Progenitor cell of endocrine pancreas (in vitro differentiated cells): ENCODE measurements at regions not wholly inside any gene's neighbourhood (a gene's known extent, or its start where the extent isn't known, plus 50 kb on each side); places are given as distances from the start of the nearest gene placed in this dataset.

Experiments
- DNase-seq: peaks from one replicate; pipeline ENCODE4 v3.0.0; 2021; ENCODE audit warnings: low spot score; ENCODE audit not compliant: unreplicated experiment
- H3K27ac Mint-ChIP-seq: 2 replicates; pipeline ENCODE4 v1.8.0; 2021; ENCODE audit warnings: mild to moderate bottlenecking, moderate library complexity, mixed read lengths
- H3K27me3 Mint-ChIP-seq: 2 replicates; pipeline ENCODE4 v1.8.0; 2021; ENCODE audit warnings: mixed read lengths
- H3K36me3 Mint-ChIP-seq: 2 replicates; pipeline ENCODE4 v1.8.0; 2022; ENCODE audit warnings: mixed read lengths; ENCODE audit not compliant: insufficient read depth
- H3K4me1 Mint-ChIP-seq: 2 replicates; pipeline ENCODE4 v1.8.0; 2021; ENCODE audit warnings: low read depth, mixed read lengths
- H3K4me3 Mint-ChIP-seq: 2 replicates; pipeline ENCODE4 v1.8.0; 2021; ENCODE audit warnings: low read depth, mild to moderate bottlenecking, moderate library complexity, mixed read lengths
- H3K9me3 Mint-ChIP-seq: 2 replicates; pipeline ENCODE4 v1.8.0; 2021; ENCODE audit warnings: low read depth, mixed read lengths
- CTCF ChIP-seq: fragments of 200-600 bp; sonication (generic); IDR thresholded peaks from one replicate; pipeline ENCODE4 v1.5.0; 2021; ENCODE audit warnings: antibody characterized with exemption, mild to moderate bottlenecking; ENCODE audit not compliant: unreplicated experiment

GRCh38 chr13:80858131-80858530 is 517.2 kb upstream of the SPRY2 start:
- no peak overlapping the region for H3K4me3 Mint-ChIP-seq
- H3K9me3 Mint-ChIP-seq = no peaks in the 10 kb centered on the region
- DNase-seq = no peak
- H3K27ac Mint-ChIP-seq = peak overlapping the region; percentile 25
- peaks cover 32% of the 10 kb centered on the region for H3K4me1 Mint-ChIP-seq
- H3K36me3 Mint-ChIP-seq = no peaks in the 10 kb centered on the region
- H3K27me3 Mint-ChIP-seq = no peaks in the 10 kb centered on the region
- no peak for TF ChIP-seq CTCF

DNA sequence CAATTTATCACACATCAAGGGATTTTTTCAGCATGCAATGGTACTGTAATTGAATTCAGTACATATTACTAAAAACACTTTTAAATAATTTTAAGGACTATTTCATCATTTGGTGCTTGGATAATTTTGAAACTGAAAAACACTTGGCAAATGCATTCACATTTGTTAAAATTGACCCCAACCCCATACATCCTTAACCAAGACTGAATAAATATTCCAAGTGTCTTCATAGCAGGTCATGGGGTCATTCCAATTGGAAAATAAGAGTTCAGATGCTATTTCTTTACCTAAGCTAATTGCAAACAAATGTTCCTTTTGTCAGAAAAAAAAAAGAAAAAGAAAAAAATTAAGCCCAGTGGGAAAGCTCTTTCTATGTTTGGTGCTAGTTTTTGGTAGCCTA is 516.4 kb upstream of the SPRY2 start:
- Mint-ChIP-seq H3K4me1 (peaks cover 32% of the 10 kb centered on the region), H3K4me3 (no peak overlapping the region), H3K27ac (no peak overlapping the region), H3K36me3 (no peaks in the 10 kb centered on the region), H3K9me3 (no peaks in the 10 kb centered on the region), H3K27me3 (no peaks in the 10 kb centered on the region)
- no peak for TF ChIP-seq CTCF
- DNase-seq = no peak

- H3K4me1 Mint-ChIP-seq = peaks cover 14% of the 10 kb centered on the region
- TF ChIP-seq CTCF = no peak
- H3K9me3 Mint-ChIP-seq = peaks cover 9% of the 10 kb centered on the region
- DNase-seq = no peak
- no peaks in the 10 kb centered on the region for H3K27me3 Mint-ChIP-seq
- no peaks in the 10 kb centered on the region for H3K36me3 Mint-ChIP-seq
- no peak overlapping the region for H3K4me3 Mint-ChIP-seq
- no peak overlapping the region for H3K27ac Mint-ChIP-seq
These were observed 509.8 kb upstream of the SPRY2 start for GRCh38 chr13:80850771-80851170.

DNA sequence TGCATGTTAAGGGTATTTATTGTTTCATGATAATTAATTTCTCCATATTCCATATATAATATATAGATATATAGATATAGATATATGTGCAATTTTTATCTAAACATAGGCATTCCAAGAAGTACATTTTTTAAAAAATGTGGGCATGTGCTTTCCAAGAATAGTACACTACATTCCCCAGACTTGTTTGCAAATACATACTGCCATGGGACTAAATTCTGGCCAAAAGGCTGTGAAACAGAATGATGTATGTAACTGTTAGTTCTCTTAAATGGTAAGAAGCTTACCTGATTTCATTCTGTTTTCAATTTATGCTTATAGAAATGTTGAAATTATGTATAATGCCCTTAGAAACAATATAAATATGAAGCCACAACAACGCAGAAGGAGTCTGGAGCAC is 503.2 kb upstream of the SPRY2 start:
- Mint-ChIP-seq H3K27ac (no peak overlapping the region), H3K4me1 (peaks cover 6% of the 10 kb centered on the region), H3K9me3 (no peaks in the 10 kb centered on the region), H3K4me3 (no peak overlapping the region), H3K27me3 (no peaks in the 10 kb centered on the region), H3K36me3 (no peaks in the 10 kb centered on the region)
- DNase-seq = no peak
- no peak for TF ChIP-seq CTCF

- H3K27ac Mint-ChIP-seq = no peak overlapping the region
- peaks cover 6% of the 10 kb centered on the region for H3K4me1 Mint-ChIP-seq
- DNase-seq = no peak
- H3K36me3 Mint-ChIP-seq = peaks cover 3% of the 10 kb centered on the region
- TF ChIP-seq CTCF = no peak
- H3K9me3 Mint-ChIP-seq = peaks cover 10% of the 10 kb centered on the region
- H3K27me3 Mint-ChIP-seq = no peaks in the 10 kb centered on the region
- no peak overlapping the region for H3K4me3 Mint-ChIP-seq
These were observed 500.5 kb upstream of the SPRY2 start for GRCh38 chr13:80841414-80841813.
